ENCODE measurements at regions not wholly inside any gene's neighbourhood (a gene's known extent, or its start where the extent isn't known, plus 50 kb on each side); places are given as distances from the start of the nearest gene placed in this dataset.

GRCh38 chr9:18404434-18405029 lies 69.4 kb upstream of the ADAMTSL1 start:
- ChIA-PET SMC1A (ENCODE audit: uncharacterized antibody, unreplicated experiment) (no interaction called here), CTCF (no interaction called here), RAD21 (ENCODE audit: unreplicated experiment) (interaction anchor here (0.6 kb wide), 1 partner anchor 641 kb away, joined by 3 read pairs; no protein-coding TSS in a partner anchor), POLR2A (interaction anchor here (0.6 kb wide), 1 partner anchor 559 kb away, joined by 3 read pairs; no protein-coding TSS in a partner anchor)
- Histone ChIP-seq H3K4me2 (ENCODE audit: control insufficient read depth, insufficient read depth) (no peak overlapping the region), H3K79me2 (ENCODE audit: control insufficient read depth, insufficient read depth, low read length) (no peaks in the 10 kb centered on the region), H3K27ac (ENCODE audit: control insufficient read depth, insufficient read depth) (no peak overlapping the region), H3K4me1 (ENCODE audit: control insufficient read depth, insufficient read depth, low read length) (no peaks in the 10 kb centered on the region), H3K4me3 (no peak overlapping the region), H3K9me3 (replicated peaks; ENCODE audit: control insufficient read depth, insufficient read depth, low read length) (no peaks in the 10 kb centered on the region), H2AFZ (ENCODE audit: control insufficient read depth, low read depth, low read length) (no peak overlapping the region), H3K9ac (ENCODE audit: control insufficient read depth, insufficient read depth, low read length) (no peak overlapping the region), H3K27me3 (replicated peaks in 1 of 2; ENCODE audit: control insufficient read depth in 2 of 2, insufficient read depth in 2 of 2, low read length in 1 of 2) (no peaks in the 10 kb centered on the region), H3K36me3 (ENCODE audit: control insufficient read depth in 2 of 2, insufficient read depth in 2 of 2, low read length in 1 of 2) (no peaks in the 10 kb centered on the region), H4K20me1 (ENCODE audit: control insufficient read depth, insufficient read depth) (no peaks in the 10 kb centered on the region)
- TF ChIP-seq ZNF687 (IDR thresholded peaks at IDR 0.05) = no peak
- no peak for TF ChIP-seq E2F4 (IDR thresholded peaks at IDR 0.05; ENCODE audit: low read depth, low read length)
- no peak for TF ChIP-seq SMC3 (IDR thresholded peaks at IDR 0.05; ENCODE audit: borderline replicate concordance, low read length)
- TF ChIP-seq ZNF274 (IDR thresholded peaks at IDR 0.05; ENCODE audit: insufficient read depth, insufficient read length) = no peak
- no peak for TF ChIP-seq POLR2A (IDR thresholded peaks at IDR 0.05; ENCODE audit: low read depth, low read length)
- TF ChIP-seq FOXM1 (IDR thresholded peaks at IDR 0.05; ENCODE audit: low read depth, low read length) = no peak
- no peak for TF ChIP-seq FOXK2 (IDR thresholded peaks at IDR 0.05)
- TF ChIP-seq MTA3 (IDR thresholded peaks at IDR 0.05; ENCODE audit: borderline replicate concordance, low read length) = no peak
- TF ChIP-seq BMI1 (IDR thresholded peaks at IDR 0.05; ENCODE audit: borderline replicate concordance) = no peak
- no peak for TF ChIP-seq JUND (IDR thresholded peaks at IDR 0.05; ENCODE audit: low read depth, low read length)
- TF ChIP-seq ZBTB4 (CRISPR knock-in tag; IDR thresholded peaks at IDR 0.05) = no peak
- 22% methylated on average over 3 of the region's 3 CpGs for WGBS (ENCODE audit: insufficient coverage, insufficient replicate concordance, low lambda C conversion rate, missing lambda C conversion rate)
- intact Hi-C loops (cut with micrococcal nuclease; ENCODE audit: unreplicated experiment) (no loop called here), in situ Hi-C loops (cut with MboI) (no loop called here)
- ATAC-seq (no peak), FAIRE-seq (no peak), DNase-seq (ENCODE audit: low read depth, low spot score) (no peak)
- no TSS peak for BruUV-seq (replicated peaks)
